NAMALWA (cell line): ENCODE measurements at regions not wholly inside any gene's neighbourhood (a gene's known extent, or its start where the extent isn't known, plus 50 kb on each side); places are given as distances from the start of the nearest gene placed in this dataset.

Experiments used
- DNase-seq: peaks from one replicate; pipeline ENCODE4 v3.0.0-alpha.2; 2015; ENCODE audit warnings: low spot score

DNA sequence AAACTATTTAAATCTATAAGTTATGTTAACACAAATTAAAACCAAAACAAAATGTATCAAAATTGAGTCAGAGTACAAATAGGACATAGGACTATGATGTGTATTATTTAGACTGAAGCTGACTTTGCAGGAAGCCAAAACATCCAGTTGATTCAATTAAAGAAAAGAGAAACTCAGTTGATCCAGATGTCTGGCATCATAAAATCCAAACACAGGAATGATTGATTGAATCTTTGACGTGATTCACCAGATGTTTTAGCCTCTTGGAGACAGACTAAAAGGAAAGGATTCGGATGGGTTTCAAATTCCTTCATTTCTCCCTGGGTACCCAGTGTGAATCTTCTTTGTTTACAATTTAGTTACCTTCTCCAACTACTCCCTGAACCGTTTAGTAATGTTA, 272.9 kb downstream of the IRS1 start:
- DNase-seq = no peak

DNA sequence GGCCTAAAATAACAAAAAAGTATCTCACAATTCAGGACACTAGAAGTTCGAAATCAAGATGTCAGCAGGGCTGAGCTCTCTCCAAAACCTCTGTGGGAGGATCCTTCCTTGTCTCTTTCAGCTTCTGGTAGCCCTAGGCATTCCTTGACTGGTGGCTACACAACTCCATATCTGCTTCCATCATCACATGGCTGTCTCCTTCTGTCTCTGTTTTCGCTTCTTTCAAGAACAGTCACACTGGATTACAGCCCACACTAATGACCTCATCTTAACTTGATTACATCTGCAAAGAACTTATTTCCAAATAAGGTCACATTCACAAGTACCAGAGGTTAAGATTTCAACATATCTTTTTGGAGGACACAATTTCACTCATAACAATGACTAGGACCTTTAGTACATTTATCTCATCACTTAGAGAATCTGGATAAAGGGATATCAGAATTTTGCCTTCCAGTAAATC, 275.2 kb downstream of the IRS1 start:
- DNase-seq = no peak

DNA sequence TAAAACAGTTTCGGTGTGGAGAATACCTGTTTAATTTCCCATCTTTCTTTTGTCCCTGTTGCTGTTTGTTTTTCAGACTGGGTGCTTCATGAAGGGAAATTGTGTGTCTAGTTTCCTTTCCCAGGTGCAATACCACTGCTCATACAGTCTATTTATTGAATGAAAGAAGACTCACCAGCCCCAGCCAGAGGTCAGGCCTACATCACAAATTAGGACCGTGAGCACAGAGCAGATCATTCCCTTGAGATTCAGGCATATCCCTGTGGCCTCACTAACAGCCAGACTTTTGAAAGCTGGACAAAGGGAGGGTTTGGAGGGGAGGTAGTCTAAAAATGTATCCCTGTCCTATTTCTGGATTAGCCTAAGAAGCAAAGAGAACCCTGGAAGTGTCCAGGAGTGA, 278.9 kb downstream of the IRS1 start:
- DNase-seq = no peak

DNA sequence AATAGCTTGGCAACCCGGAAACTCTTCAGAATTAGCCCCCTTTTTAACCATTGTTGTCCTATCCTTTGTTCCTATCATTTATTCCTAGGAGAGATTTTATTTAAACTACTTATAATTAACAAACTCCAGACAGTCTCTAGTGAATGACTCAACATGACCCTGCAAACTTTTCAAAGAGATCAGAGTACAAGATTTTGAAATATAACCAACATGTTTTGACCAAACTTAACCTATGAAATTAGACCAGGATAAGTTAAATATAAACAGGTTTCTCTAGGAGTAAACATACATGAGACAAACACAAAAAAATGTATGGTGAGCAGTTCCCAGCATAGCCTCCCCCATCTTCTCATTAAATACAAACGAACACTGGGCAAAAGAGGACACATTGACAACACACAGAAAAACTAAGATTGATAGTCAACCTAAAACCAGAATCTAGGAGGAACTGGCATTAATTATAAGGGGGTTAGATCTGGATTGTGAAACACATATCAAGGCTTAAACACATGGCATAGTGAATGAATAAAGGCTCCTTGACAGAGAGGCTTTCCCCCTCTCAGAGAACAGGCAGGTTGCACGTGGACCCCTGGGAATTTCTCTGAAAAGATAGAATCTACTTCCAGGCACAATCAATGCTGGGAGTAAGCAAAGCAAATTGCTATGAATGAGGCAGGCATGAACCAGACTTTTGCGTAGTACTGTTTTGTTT, 284.1 kb downstream of the IRS1 start:
- no peak for DNase-seq

DNA sequence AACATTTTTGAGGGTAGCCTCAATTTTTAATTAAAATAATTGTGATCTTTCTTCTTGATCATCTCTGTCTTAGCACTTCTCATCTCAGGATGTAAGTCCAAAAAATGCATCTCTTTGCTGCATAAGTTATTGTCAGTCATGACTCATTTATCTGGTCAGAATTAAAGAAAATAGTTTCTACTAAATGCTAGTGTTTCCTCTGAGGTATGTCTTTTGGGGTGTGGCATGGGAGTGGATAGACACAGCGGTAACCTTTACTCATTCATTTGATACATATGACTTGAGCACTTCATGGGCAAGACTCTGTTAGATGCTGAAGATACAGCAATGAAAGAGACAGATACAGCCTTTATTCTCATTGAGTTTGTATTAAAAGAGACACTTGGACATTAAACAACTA, 284.7 kb downstream of the IRS1 start:
- DNase-seq = no peak

DNA sequence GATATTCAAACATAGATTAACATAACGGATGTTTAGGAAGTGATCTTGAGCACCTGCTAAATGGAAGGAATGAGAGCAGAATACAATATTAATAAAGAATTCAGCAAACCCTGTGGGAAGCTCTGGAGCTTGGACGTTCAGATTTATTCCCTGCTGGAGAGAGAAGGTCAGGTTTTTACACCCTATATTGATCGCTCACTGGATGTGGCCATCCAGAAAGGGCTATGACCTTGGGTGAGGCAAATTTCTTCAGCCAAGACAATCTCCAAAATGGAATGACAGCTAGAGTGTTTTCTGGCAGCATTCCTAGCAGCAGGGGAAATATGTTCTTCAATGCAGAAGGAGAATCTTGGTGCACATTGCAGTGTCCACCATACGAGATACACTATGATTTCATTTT, 288.3 kb downstream of the IRS1 start:
- DNase-seq = no peak

DNA sequence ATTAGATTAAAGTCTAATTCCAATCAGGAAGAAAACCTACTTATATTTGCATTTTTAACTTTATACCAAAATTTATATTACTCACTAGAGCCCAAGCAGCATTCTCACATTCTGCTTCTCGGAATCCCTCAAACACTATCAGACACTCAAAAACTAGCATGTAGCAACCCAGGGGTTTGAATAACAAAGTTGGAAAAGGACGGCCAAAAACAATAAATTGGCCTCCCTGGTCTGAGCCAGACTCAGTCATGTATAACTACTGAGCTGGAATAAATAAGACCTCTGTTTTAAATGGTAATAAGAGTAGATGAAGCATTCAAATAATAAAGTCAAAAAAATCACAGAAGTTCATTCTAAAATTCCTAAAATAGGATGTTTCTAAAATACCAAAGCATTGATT, 290.9 kb downstream of the IRS1 start:
- no peak for DNase-seq

DNA sequence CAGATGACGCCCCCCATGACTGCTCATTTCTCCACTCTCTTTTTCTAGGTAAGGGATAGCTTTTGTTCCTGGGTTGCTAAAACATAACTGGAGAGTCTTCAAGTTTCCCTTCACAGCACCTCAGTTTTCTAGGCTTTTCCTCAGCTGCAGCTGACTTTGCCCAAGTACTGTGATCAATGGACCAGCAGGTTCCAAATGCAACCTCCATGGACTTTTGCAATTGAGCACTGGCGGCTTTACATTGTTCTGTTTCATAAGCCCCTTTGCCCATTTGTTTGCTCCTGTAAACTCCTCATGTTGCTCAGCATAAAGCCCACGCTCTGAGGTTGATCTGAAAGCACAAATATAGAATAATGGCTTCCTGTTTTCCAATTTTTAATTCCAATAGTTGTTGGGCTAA, 291.6 kb downstream of the IRS1 start:
- no peak for DNase-seq

DNA sequence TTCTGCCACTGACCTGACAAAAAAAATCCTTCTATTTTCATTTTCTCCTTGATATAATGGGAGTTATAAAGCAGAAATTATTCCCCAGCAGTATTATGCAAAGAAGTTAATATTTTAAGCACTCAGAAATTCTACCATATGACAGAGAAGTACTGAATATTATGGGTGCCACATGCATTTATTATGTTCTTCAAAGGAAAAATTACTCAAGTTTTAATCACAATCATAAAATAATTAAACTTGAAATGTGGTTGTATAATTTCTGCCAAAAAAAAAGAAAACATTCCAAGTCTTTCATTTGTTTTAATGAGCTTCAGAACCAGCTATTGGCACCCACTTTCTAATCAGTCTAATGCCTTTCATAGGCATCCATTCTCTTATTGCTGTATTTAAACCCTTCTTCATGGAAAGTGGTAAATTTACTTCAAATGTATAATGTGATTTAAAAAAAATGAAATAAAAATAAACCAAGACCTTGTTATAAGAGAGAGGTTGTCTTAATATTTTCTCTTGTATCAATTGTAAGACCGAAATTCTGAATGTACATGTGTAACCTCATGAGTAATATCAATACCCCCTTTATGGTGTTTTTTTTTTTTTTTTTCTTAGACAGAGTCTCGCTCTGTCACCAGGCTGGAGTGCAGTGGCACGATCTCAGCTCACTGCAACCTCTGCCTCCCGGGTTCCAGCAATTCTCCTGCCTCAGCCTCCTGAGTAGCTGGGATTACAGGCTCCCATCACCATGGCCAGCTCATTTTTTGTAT, 302.3 kb downstream of the IRS1 start:
- DNase-seq = no peak

DNA sequence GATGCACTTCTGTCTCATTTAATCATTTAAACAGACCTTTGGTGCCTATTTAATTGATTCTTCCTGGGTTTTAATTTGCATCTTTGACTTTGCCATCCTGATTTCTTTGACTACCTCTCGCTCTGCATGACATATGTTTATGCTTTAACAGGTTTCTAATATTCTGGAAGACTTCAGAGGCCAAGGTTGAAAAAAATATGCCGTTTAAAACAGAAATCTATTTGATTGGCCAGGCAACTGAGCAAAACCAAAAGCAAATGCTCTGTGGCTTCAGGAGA, 303.4 kb downstream of the IRS1 start:
- no peak for DNase-seq

DNA sequence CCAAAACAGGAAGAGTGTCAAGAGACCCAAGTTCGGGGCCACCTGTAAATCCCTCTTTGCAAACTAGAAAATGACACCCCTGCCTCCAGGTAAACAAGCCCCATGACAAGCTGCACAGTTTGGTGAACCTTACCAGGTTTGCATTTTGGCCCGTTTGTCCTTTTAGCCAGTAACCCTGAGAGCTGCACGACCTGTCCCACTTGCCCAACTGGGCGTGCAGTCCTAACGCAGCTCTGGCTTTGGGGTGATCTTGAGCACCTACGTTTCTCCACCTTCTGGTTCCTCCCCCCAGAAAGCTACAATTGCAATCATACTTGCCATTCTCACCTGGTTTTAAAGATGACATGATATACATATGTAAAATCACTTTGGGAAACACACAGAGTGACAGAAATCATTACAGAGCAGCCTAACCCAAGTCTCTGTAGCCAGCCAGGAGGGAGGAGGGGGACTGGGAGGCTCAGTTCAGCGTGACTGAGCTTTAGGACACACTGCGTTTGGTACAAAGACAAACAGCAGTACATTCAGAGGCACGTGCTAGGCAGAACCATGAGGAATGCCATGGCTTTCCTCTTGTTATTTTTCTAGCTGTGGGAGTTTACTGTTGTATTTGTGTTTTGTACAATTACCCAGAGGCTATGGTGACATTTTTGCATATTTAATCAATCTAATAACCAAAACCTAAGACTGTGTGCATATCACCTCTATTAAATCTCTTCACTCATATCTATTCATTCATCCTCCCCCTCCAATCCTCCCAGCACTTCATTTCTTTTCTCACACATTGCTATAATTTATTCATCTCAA, 304.0 kb downstream of the IRS1 start:
- no peak for DNase-seq

DNA sequence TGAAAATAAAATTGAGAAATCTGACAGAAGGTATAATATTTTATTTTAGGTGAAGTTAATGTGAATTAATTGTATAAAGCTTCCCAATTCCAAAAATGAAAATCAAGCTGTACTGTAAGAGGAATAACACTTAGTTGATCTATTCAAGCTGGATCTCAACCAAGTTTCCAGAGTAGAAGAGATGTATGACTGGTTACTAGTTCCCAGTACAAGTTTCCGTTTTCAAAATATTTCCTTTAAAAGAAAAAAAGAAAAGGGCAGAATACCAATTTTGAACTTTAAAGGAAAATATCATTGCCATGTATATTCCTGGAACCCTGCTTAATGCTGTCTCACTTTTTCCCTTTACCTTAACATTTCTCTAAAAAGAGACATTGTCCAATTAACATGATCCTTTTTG, 308.5 kb downstream of the IRS1 start:
- DNase-seq = no peak

DNA sequence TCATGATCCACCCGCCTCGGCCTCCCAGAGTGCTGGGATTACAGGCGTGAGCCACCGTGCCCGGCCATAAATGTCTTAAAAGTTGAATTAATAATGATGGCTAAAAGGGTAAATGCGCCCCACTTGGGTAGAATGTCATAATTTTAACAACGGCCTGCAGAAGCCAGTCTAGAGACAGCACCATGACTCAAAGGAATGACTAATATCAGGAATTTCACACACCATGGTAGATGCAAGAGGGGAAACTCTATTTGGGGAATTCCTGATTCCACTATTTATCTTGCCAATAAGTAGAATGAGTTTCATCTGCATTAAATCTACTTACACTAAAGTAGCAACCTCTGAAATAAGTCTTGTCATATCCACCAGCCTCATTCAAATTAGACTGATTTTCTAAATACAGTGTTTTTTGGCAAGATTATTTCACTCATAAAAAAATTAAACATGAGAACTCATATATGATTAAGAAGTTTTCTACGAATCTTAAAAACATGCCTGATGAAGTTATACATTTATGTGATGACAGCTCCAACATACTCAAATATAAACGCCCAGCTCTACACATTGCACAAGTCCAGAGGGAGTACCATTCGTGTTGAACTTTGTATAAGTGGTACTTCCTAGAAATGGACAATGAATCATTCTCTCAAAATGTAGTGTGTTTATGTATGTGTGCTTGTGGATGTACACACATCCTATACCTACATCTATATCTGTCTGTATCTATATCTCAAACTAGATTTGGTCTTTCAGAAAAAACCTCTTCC, 309.7 kb downstream of the IRS1 start:
- DNase-seq = no peak

DNA sequence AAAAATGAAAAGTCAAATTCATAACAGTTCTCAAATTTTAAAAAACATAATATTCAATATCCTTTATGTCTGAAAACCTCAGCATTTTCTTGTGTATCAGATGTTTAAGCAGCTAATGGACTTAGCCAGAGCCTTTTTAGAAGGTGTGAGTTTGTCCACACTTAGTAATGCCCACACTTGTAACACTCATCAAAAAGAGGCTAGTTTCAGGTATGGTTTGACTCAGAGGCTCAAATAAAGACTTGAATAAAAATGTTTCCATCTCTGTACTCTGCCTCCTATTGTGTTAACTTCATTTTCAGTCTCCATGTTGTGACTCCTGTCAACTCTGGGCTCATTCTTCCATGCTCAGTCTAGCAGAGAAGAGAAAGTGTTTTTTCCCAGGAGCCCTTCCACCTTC, 311.6 kb downstream of the IRS1 start:
- DNase-seq = no peak

DNA sequence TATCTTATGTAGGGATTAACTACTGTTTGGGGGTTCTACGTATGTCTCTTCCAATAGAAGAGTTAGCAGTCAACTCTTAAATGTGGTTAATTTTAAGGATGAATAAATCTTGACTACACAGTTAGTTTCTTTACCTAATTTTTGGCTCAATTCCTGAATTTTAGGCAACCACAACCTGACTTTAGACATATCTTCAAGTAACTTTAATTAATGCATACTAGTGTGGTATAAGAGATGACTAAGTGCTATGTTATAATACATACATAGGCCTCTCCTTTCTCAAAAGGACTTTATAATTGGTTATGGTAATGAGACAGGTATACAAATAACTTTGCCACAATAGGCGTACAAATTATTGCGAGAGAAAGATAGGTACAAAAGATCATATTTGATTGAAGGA, 312.0 kb downstream of the IRS1 start:
- no peak for DNase-seq

DNA sequence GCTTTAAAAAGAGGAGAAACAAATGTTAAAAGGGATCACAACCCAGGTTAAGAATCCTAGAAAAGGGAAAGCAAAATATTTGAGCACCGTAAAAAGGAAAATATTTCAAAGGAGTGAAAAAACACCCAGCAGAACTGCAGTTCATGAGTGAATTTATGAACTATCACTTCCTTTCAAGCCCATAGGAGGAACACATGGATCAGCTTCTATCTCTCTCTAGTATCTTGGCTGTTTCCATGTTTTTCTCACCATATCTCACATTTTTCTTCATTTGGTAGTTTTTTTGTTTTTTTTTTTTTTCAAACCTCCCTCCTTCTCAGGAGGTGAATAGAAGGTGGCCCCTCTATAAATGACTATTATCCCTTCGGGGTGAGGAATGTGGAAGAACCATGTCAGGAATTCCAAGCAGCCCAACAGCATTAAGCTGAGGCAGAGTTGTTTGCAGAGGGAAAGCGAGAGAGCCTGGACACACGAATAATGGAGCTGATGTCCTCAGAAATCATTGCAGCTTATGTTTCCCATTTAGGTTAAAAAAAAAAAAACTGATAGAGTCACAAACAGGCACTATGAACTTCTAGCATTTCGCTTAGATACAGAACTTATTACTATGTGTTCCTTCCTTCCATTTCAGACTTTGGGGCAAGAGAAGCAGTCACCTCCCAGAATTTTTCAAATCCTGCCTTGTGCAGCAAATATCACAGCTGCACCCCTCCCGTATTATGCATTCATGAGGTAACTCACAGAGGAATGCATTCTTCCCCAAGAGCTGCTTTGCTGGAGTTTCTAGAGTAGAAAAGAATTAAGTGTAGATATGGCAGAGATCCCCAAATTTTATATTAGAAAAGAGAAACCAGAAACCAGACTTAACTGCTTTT, 315.6 kb downstream of the IRS1 start:
- DNase-seq = no peak

DNA sequence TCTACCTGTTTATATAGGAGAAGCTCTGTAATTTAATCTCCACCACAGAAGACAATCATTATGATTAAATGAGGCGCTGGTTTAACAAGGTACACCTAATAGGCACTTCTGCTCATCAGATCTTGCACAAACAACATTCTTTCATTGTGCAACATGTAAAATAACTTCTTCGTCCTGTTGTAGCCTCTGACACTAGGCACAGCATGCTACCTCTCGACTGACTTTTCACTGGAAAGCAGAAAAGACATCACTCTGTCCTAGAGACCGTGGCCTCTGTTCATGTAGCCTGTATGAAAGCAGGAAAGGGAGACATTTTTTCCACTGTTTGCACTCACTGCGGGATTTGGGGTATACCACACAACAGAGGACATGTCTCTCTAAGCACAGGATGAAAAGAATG, 316.5 kb downstream of the IRS1 start:
- DNase-seq = no peak

DNA sequence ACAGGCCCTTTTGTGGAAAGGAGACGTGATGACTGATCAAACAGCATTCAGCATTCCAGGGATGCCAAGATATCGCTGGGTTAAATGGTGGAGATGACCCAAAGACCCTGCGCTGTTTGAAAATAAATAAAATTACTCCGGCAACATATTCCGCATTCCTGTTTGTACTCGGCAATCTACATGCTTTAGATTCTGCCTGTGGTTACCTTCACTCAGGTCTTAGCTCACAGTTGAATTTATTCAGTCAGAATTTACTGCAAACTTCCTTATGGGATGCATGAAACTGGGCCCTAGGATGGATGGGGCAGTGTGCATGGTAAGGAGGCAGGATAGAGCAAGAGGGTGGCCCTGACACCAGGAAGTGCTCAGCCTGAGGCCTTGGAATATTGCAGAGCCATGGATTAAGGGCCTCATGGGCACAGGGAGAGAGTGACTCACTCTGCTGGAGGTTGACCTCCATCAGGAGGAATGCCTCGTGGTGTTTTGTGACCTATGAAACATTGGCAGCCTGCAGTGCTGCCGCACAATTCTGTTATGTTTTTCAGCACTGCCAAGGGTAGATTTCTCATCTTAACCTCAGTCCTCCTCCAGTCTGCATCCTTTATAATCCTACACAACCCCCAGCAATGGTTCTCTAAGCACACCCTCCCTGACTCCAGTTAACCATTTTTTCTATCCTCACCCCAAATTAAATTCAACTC, 321.4 kb downstream of the IRS1 start:
- no peak for DNase-seq

DNA sequence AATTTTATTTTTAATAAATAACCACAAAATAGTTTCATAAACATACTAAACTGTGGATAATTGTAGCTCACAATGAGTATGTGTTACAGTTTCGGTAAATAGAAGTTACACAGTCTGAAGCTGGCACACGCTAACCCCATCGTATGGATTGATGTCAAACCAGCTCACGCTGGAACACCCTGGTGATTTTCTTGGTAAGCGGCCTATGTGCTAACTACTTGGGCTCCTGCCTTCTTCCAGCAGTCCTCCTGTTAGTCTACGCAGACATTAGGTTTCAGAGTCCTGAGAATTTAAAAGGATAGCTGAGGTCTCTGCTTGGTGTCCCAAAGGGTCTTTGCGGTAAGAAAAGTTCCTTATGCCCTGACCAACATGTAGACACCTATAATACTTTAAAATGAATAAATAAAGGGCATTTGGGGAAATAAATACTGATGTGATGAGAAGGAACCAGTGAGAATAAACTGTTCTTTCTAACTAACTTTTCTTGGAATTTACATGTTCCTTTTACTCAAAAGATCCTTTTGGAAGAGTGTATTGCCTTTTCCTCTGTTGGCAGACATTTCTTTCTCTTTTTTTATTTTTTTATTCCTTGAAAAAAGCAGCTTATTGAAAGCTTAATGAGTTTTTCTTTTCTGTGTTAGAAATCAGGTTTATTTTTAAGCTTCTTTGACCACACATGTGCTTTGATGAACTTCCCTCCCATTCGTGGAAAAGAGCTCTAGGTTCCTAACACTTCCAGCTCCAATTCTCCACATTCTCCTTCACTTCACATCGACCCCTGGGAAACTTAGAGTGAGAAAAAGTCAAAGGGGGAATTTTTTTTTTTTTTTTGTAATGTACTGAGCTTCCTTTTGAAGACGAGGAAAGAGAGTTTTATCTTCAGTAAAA, 322.2 kb downstream of the IRS1 start:
- no peak for DNase-seq

DNA sequence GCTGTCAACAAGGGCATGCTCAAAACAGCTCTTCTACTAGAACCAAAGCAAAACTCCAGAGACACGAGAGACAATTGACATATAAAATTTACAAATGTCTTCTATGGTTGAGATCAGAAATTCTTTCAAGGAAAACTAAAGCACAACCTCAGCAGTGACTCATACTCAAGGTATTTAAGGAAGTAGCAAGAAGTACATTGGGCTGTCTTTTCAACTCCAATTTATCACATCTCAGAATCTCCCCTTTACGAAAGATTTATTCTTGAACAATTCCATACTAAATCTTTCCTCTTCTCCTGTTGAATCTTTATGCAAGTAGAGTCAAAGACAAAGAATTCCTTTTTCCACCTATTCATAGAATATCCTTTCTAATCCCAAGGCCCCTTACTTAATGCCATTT, 324.0 kb downstream of the IRS1 start:
- DNase-seq = no peak
